Left lung (tissue), 4 donors: ENCODE measurements at regions not wholly inside any gene's neighbourhood (a gene's known extent, or its start where the extent isn't known, plus 50 kb on each side); places are given as distances from the start of the nearest gene placed in this dataset.

Experiments
- ATAC-seq: fragments of 200-7000 bp; cut with Tn5 transposase; one replicate; pipeline ENCODE4 v1.9.1; 2020; ENCODE audit warnings: moderate library complexity
- DNase-seq, 4 donors: peaks; one replicate each; pipeline ENCODE4 v3.0.0-alpha.2; 2013 to 2020
- H3K27ac ChIP-seq, 2 donors: fragments of 200-600 bp; sonication (generic) in 1 of 2; one replicate each; pipeline versions ENCODE4 v1.5.0 to v1.8.0; 2020 to 2021
- H3K27me3 ChIP-seq, 2 donors: fragments of 200-600 bp; sonication (generic) in 1 of 2; one replicate each; pipeline versions ENCODE4 v1.5.0 to v1.8.0; 2020 to 2021
- H3K36me3 ChIP-seq, 2 donors: fragments of 200-600 bp; sonication (generic) in 1 of 2; one replicate each; pipeline versions ENCODE4 v1.5.0 to v1.8.0; 2020 to 2021
- H3K4me1 ChIP-seq, 2 donors: fragments of 200-600 bp; one replicate each; pipeline ENCODE4 v1.8.0; 2021
- H3K4me3 ChIP-seq, 2 donors: fragments of 200-600 bp; sonication (generic) in 1 of 2; one replicate each; pipeline versions ENCODE4 v1.5.0 to v1.8.0; 2020 to 2021; ENCODE audit warnings: mild to moderate bottlenecking in 1 of 2
- H3K9me3 ChIP-seq, 2 donors: fragments of 200-600 bp; sonication (generic) in 1 of 2; one replicate each; pipeline versions ENCODE4 v1.5.0 to v1.8.0; 2020 to 2021
- intact Hi-C, 2 donors: fragments of 100-400 bp; cut with DNase I; formaldehyde crosslinking; loops; one replicate each; pipeline versions ENCODE4 v1.11.2 to v1.14.2; 2022
- TF ChIP-seq, protein P1 (sequence below), 2 donors: fragments of 200-600 bp; sonication (generic) in 1 of 2; IDR thresholded peaks; one replicate each; pipeline versions ENCODE4 v1.5.0 to v1.8.0; 2021; ENCODE audit warnings: antibody characterized with exemption in 2 of 2
- donor health status: DM: no; HTN: yes; CAD: no.
- donor health status: DM: no; HTN: no; CAD: no.

DNA sequence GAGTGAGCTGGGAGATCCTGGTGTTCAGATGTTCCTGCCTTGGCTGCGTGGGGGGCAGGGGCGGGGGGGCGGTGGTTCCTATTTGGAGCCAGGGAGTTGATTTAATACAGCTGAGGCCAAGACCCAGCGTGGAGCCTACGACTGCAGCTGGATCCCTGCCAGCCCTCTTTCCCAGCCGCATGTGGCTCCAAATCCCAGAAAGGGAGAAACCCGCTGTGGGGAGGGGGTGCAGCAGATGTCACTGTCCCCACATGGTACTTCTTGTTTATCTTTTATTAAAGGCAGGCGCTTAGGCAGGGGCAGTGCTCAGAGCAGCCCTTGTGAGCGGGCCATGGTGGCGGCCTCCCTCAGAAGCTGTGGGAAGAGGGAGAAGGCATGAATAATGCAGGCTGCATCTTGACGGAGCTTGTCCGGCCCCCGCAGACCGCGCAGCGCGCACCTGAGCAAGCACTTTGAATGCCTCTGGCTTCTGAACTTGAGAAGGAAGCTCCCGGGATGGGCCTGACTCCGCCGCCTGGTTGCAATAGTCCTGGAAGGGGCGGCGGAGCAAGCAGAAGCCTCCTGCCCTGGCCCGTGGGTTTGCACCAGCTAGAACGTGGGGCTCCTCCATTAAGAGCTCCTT, 112.1 kb downstream of the GLI2 start:
- TF ChIP-seq, protein P1, sequence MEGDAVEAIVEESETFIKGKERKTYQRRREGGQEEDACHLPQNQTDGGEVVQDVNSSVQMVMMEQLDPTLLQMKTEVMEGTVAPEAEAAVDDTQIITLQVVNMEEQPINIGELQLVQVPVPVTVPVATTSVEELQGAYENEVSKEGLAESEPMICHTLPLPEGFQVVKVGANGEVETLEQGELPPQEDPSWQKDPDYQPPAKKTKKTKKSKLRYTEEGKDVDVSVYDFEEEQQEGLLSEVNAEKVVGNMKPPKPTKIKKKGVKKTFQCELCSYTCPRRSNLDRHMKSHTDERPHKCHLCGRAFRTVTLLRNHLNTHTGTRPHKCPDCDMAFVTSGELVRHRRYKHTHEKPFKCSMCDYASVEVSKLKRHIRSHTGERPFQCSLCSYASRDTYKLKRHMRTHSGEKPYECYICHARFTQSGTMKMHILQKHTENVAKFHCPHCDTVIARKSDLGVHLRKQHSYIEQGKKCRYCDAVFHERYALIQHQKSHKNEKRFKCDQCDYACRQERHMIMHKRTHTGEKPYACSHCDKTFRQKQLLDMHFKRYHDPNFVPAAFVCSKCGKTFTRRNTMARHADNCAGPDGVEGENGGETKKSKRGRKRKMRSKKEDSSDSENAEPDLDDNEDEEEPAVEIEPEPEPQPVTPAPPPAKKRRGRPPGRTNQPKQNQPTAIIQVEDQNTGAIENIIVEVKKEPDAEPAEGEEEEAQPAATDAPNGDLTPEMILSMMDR (IDR thresholded peaks at IDR 0.05) = no peak
- no peak overlapping the region for H3K27ac ChIP-seq
- peaks cover 0 to 9% of the 10 kb centered on the region in 2 donors for H3K9me3 ChIP-seq
- DNase-seq (peak in 3 of 4 donors; percentile 72 to 90 (median 76)), ATAC-seq (no peak)
- no peaks in the 10 kb centered on the region for H3K36me3 ChIP-seq
- intact Hi-C loops = no loop called here
- peaks cover 0 to 3% of the 10 kb centered on the region in 2 donors for H3K4me1 ChIP-seq
- H3K27me3 ChIP-seq = peaks cover 0 to 12% of the 10 kb centered on the region in 2 donors
- H3K4me3 ChIP-seq = no peak overlapping the region

DNA sequence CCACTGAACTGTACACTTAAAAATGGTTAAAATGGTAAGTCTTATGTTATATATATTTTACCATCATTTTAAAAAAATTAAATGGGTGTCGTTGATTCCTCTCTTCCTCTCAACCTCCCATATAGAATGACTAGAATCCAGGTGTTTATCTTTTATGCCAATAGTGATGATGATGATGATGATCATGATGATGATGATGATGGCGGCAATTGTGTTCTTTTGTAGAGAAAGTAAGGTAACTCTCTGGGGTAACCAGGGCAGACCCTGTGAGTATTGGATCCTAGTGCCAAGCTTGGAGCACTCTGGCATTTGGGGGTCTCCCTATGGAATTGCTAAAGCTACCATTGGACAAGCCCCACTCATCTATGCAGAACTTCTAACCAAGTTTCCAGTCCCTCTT, 113.6 kb downstream of the GLI2 start:
- Histone ChIP-seq H3K36me3 (no peaks in the 10 kb centered on the region), H3K9me3 (peaks cover 0 to 9% of the 10 kb centered on the region in 2 donors), H3K27me3 (peaks cover 0 to 12% of the 10 kb centered on the region in 2 donors), H3K27ac (no peak overlapping the region), H3K4me3 (no peak overlapping the region), H3K4me1 (peaks cover 0 to 3% of the 10 kb centered on the region in 2 donors)
- intact Hi-C loops = no loop called here
- no peak for ATAC-seq
- no peak for DNase-seq
- TF ChIP-seq, protein P1 (IDR thresholded peaks at IDR 0.05) = no peak

DNA sequence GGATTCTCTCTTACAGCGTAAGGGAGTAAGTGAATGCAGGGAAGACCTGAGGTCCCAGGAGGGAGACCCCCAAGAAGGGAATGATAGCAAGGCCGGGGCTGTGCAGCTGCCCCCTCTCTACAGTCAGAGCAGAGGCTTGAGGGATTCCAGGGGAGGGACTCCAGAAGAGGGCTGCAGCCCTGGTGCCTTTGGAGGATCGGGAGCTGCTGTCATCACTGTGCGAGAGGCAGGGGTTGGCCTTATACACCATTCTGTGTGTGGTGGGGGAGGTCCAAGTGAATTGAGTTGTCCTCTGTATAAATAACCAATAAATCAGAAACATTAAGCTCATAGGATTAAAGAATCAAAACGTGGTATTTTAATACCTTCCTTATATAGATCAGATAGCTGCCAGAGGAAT, 114.9 kb downstream of the GLI2 start:
- no peaks in the 10 kb centered on the region for H3K36me3 ChIP-seq
- no peak overlapping the region for H3K4me3 ChIP-seq
- peaks cover 0 to 9% of the 10 kb centered on the region in 2 donors for H3K9me3 ChIP-seq
- H3K27me3 ChIP-seq = peaks cover 0 to 12% of the 10 kb centered on the region in 2 donors
- no peak for ATAC-seq
- H3K4me1 ChIP-seq = no peaks in the 10 kb centered on the region
- DNase-seq = no peak
- no peak overlapping the region for H3K27ac ChIP-seq
- intact Hi-C loops = no loop called here
- TF ChIP-seq, protein P1 (IDR thresholded peaks at IDR 0.05) = no peak

DNA sequence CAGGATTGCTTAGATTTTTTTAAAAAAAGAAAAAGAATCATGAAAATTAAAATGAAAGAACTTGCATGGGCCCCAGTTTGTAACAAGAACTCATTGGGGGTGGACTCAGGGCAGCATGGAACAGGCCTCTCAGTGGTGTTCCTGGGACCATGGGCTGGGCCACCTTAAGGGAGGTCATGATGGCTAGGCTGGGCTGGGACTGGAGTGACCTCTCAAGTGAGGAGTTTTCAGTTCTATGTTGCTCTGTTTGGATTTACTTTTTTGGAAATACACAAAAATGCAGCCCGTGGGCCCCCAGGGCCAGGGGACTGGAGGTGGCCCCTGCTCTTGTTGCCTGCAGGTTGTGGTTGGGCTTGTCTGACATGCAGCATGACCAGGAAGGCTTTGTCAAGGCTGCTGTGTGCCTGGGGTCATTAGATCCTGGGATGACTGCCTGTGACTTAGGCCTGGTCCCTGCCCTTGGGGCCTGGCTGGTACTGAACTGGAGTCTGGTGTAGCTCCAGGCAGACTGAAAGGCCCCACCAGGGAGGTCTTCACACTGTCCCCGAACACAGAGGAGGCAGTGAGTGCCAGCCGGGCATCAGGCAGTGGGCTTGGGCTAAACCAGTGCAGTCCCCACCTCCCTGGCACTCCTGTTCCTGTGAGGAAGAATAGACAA, 115.6 kb downstream of the GLI2 start:
- peak in 1 of 4 donors; percentile 53 for DNase-seq
- peaks cover 0 to 9% of the 10 kb centered on the region in 2 donors for H3K9me3 ChIP-seq
- H3K36me3 ChIP-seq = no peaks in the 10 kb centered on the region
- no peak overlapping the region for H3K27ac ChIP-seq
- ATAC-seq = no peak
- intact Hi-C loops = no loop called here
- H3K4me3 ChIP-seq = no peak overlapping the region
- peaks cover 0 to 12% of the 10 kb centered on the region in 2 donors for H3K27me3 ChIP-seq
- H3K4me1 ChIP-seq = no peaks in the 10 kb centered on the region
- TF ChIP-seq, protein P1 (IDR thresholded peaks at IDR 0.05) = no peak

DNA sequence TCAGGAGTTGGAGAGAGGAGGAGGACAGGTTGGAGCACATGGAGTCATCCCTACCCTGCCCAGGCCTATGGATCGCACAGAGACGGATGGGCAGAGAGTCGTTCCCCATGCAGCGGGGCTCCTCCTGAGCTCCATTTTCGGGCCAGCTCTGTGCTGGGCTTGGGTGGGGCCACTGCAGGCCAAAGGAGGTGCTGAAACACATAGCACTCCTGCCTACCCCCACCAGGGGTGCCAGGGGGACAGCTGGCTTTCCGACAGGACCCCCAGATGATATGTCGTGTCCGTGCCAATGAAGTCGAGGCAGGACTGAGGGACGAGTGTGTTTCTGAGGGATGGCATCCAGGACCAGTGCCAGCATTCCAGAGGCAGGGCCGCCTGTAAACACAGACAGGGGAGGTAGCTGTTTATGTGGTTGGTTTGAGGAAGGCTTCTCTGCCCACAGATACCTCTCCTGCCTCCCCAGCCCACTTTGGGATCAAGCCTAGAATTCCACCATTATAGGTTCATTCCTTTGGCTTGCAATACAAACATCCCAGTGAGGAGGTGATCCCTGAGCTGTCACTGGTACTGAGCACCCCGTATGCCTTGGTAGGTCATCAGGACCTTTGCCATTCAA, 116.6 kb downstream of the GLI2 start:
- peak in 1 of 4 donors; percentile 50 for DNase-seq
- intact Hi-C loops = no loop called here
- Histone ChIP-seq H3K4me1 (no peaks in the 10 kb centered on the region), H3K27me3 (peaks cover 0 to 9% of the 10 kb centered on the region in 2 donors), H3K36me3 (no peaks in the 10 kb centered on the region), H3K4me3 (no peak overlapping the region), H3K27ac (no peak overlapping the region), H3K9me3 (peaks cover 0 to 9% of the 10 kb centered on the region in 2 donors)
- TF ChIP-seq, protein P1 (IDR thresholded peaks at IDR 0.05) = no peak
- no peak for ATAC-seq
